ENCODE measurements at regions not wholly inside any gene's neighbourhood (a gene's known extent, or its start where the extent isn't known, plus 50 kb on each side); places are given as distances from the start of the nearest gene placed in this dataset.

GRCh38 chr14:86640288-86640687 lies 1110.3 kb downstream of the FLRT2 start:
- TF ChIP-seq TAF1 (conservative IDR thresholded peaks at IDR 0.05) (no peak), CTCF (IDR thresholded peaks at IDR 0.05; ENCODE audit: low read depth, low read length, missing input control) (no peak), REST (IDR thresholded peaks at IDR 0.05) (no peak), MAX (IDR thresholded peaks at IDR 0.05) (no peak), YY1 (IDR thresholded peaks at IDR 0.05) (no peak), RAD21 (IDR thresholded peaks at IDR 0.05) (no peak), NR2F2 (IDR thresholded peaks at IDR 0.05) (no peak), GABPA (IDR thresholded peaks at IDR 0.05 in 1 of 2, conservative IDR thresholded peaks at IDR 0.05 in 1 of 2) (no peak), RXRA (IDR thresholded peaks at IDR 0.05) (no peak), FOXA1 (IDR thresholded peaks at IDR 0.05) (no peak), JUND (IDR thresholded peaks at IDR 0.05) (no peak), ATF3 (IDR thresholded peaks at IDR 0.05) (no peak), EGR1 (IDR thresholded peaks at IDR 0.05; ENCODE audit: low read depth in 2 of 2) (no peak)
